ENCODE measurements at regions not wholly inside any gene's neighbourhood (a gene's known extent, or its start where the extent isn't known, plus 50 kb on each side); places are given as distances from the start of the nearest gene placed in this dataset.

GRCh38 chr1:39085174-39085573, 59.0 kb downstream of the NDUFS5 start:
- Mint-ChIP-seq H3K9me3 (no peaks in the 10 kb centered on the region), H3K27ac (no peak overlapping the region), H3K27me3 (ENCODE audit: low read depth) (peaks cover 46% of the 10 kb centered on the region), H3K4me1 (ENCODE audit: low read depth) (no peaks in the 10 kb centered on the region), H3K4me3 (no peak overlapping the region), H3K36me3 (ENCODE audit: low read depth) (no peaks in the 10 kb centered on the region)

GRCh38 chr1:39086386-39086785, 60.2 kb downstream of the NDUFS5 start:
- peaks cover 39% of the 10 kb centered on the region for H3K27me3 Mint-ChIP-seq (ENCODE audit: low read depth)
- H3K4me3 Mint-ChIP-seq: no peak overlapping the region
- no peaks in the 10 kb centered on the region for H3K36me3 Mint-ChIP-seq (ENCODE audit: low read depth)
- no peaks in the 10 kb centered on the region for H3K9me3 Mint-ChIP-seq
- no peaks in the 10 kb centered on the region for H3K4me1 Mint-ChIP-seq (ENCODE audit: low read depth)
- H3K27ac Mint-ChIP-seq: no peak overlapping the region

- peaks cover 39% of the 10 kb centered on the region for H3K27me3 Mint-ChIP-seq (ENCODE audit: low read depth)
- no peaks in the 10 kb centered on the region for H3K4me1 Mint-ChIP-seq (ENCODE audit: low read depth)
- H3K9me3 Mint-ChIP-seq: no peaks in the 10 kb centered on the region
- no peak overlapping the region for H3K27ac Mint-ChIP-seq
- H3K4me3 Mint-ChIP-seq: no peak overlapping the region
- H3K36me3 Mint-ChIP-seq (ENCODE audit: low read depth): no peaks in the 10 kb centered on the region
Measured at GRCh38 chr1:39086865-39087409, 60.8 kb downstream of the NDUFS5 start.

GRCh38 chr1:39087435-39087834, 61.3 kb downstream of the NDUFS5 start:
- no peak overlapping the region for H3K4me3 Mint-ChIP-seq
- H3K36me3 Mint-ChIP-seq (ENCODE audit: low read depth): no peaks in the 10 kb centered on the region
- H3K4me1 Mint-ChIP-seq (ENCODE audit: low read depth): peaks cover 4% of the 10 kb centered on the region
- no peak overlapping the region for H3K27ac Mint-ChIP-seq
- no peaks in the 10 kb centered on the region for H3K9me3 Mint-ChIP-seq
- H3K27me3 Mint-ChIP-seq (ENCODE audit: low read depth): peaks cover 34% of the 10 kb centered on the region

GRCh38 chr1:39088658-39089057, 62.5 kb downstream of the NDUFS5 start:
- Mint-ChIP-seq H3K36me3 (ENCODE audit: low read depth) (no peaks in the 10 kb centered on the region), H3K4me1 (ENCODE audit: low read depth) (peaks cover 5% of the 10 kb centered on the region), H3K27me3 (ENCODE audit: low read depth) (peaks cover 21% of the 10 kb centered on the region), H3K27ac (no peak overlapping the region), H3K4me3 (no peak overlapping the region), H3K9me3 (no peaks in the 10 kb centered on the region)

DNA sequence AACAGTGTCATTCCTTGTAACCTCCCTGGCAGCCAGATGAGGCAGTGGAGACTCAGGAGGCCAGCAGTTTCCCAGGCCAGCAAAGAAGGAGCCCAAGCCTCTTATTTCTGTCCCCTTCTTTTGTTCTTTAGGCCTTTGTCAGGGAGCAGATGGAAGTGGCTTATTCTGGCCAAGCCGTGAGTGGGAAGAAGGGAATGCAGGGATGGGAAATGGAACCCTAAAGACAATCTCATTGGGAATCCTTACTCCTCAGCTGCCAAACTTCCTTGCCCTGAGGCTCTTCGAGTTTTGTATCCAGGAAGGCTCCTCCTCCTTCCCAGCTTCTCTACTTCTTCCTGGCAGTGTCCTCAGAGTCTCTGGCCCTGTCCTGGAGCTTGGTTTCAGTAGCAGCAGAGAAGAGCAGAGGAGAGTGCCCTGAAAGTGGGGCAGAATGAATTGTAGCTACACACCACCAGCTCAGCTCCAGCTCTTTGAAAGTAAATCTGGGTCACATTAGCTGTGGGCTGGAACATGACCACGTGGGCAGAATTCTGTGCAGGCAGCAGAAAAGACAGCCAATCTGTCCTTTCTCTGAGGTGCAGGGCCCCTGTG, 63.9 kb downstream of the NDUFS5 start:
- H3K27me3 Mint-ChIP-seq (ENCODE audit: low read depth): peaks cover 8% of the 10 kb centered on the region
- no peak overlapping the region for H3K4me3 Mint-ChIP-seq
- H3K36me3 Mint-ChIP-seq (ENCODE audit: low read depth): no peaks in the 10 kb centered on the region
- peaks cover 5% of the 10 kb centered on the region for H3K4me1 Mint-ChIP-seq (ENCODE audit: low read depth)
- H3K9me3 Mint-ChIP-seq: no peaks in the 10 kb centered on the region
- H3K27ac Mint-ChIP-seq: no peak overlapping the region

DNA sequence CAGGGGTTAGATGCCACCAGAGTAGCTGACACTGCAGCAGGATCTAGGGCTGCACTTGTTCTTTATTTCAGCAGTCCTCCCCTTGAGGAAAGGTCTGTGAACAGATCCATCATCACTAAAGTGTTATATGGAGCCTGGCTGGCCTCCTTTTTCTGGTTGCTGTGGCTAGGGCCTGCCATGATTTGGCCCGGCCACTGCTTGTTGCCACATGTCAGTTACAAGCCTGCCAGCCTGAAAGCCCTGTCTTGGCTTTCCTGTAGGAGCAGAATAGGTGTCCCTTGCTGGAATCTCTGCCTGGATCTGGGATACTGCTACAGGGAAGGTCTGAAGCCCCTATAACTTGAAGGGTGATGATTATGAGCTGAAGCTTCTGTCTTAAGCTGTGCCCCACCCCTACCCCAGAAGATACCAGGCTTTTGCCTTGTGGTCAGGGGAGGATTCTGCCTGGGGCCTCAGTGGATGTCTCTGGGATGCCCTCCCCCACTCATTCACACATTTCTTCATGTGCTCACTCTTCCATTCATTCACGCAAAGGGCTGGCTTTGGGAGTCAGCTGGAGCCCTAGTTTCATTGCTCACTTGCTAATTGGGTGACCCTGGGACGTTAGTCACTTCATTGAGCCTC, 64.7 kb downstream of the NDUFS5 start:
- peaks cover 3% of the 10 kb centered on the region for H3K27me3 Mint-ChIP-seq (ENCODE audit: low read depth)
- peaks cover 5% of the 10 kb centered on the region for H3K4me1 Mint-ChIP-seq (ENCODE audit: low read depth)
- H3K4me3 Mint-ChIP-seq: no peak overlapping the region
- no peaks in the 10 kb centered on the region for H3K9me3 Mint-ChIP-seq
- H3K36me3 Mint-ChIP-seq (ENCODE audit: low read depth): no peaks in the 10 kb centered on the region
- H3K27ac Mint-ChIP-seq: no peak overlapping the region

DNA sequence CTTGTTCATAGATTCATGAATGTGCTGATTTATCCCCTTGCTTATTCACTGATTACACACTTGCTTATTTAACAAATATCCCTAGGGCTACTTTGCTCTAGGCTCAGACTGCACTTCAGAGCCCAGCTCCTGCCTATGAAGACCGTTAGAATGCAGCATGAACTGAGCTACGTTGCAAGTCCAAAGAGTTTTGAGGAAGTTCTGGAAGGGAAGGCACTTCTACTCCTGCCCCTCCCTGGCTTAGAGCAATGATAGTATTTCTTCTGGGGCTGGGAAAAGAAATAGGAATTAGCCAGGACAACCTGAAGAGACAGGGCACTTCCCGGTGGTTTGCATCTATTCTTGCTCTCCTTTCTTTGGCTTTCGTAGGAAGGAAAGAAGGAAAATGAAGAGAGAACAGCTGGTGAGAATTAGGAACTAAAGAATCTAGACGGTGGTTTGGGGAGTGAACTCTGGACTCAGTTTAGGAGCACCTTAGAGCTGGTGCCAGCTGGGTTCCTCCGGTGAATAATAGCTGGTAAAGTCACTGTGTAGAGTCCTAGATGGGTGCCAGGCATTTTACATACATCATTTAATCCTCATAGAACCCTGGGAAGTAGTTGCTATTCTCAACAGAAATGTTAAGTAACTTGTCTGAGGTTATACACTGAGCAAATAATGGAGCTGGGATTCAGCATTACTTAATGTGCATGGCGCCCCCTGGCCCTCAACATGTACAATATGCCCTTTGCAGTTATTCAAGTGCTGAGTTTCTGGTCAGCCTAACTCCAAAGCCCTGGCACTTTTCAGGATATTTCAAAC, 65.9 kb downstream of the NDUFS5 start:
- Mint-ChIP-seq H3K27me3 (ENCODE audit: low read depth) (peaks cover 4% of the 10 kb centered on the region), H3K4me1 (ENCODE audit: low read depth) (peaks cover 5% of the 10 kb centered on the region), H3K27ac (no peak overlapping the region), H3K9me3 (no peaks in the 10 kb centered on the region), H3K4me3 (no peak overlapping the region), H3K36me3 (ENCODE audit: low read depth) (no peaks in the 10 kb centered on the region)

DNA sequence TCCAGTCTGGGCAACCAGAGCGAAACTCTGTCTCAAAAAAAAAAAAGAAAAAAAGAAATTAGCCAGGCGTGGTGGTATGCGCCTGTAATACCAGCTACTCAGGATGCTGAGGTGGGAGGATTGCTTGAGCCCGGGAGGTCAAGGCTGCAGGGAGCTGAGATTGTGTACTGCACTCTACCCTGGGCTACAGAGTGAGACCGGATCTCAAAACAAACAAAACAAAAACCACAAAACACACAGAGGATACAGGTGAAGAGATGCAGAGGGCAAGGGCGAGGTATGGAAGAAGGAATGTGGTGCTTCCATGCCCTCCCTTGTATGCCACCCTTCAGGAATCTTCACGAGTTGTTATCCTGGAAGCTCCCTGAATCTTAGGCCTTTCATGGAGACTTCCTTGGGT, 68.5 kb downstream of the NDUFS5 start:
- no peaks in the 10 kb centered on the region for H3K36me3 Mint-ChIP-seq (ENCODE audit: low read depth)
- H3K27ac Mint-ChIP-seq: no peak overlapping the region
- H3K4me3 Mint-ChIP-seq: no peak overlapping the region
- peaks cover 4% of the 10 kb centered on the region for H3K27me3 Mint-ChIP-seq (ENCODE audit: low read depth)
- peaks cover 9% of the 10 kb centered on the region for H3K4me1 Mint-ChIP-seq (ENCODE audit: low read depth)
- H3K9me3 Mint-ChIP-seq: no peaks in the 10 kb centered on the region

DNA sequence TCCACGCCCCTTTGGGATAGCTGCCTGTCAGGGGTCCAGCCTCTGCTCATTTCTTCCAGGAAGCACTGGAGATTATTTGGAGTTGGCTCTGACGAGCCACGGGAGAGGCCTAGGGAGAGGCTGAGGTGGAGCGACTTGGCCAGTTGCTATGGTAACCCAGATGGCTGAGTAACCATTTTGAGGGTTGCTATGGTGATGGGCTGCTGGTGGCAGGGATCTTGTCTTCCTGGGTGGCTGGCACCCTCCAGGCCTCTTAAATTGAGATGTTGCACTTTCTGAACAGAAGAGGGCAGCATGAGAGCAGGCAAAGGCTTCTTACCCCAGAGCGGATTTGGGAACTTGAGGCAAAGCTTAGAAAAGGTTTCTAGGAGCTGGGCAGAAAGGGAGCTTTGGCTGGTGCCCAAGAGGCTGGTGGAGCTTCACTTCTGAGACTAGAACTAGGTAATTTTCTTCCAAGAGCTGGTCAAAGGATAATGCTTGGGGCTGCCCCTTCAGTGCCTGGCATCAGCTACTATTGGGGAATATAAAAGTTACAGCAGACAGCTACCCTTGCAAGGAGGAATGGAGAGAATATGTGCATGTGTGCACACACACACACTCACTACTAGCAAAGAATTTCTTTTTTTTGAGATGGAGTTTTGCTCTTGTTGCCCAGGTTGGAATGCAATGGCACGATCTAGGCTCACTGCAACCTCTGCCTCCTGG, 72.5 kb downstream of the NDUFS5 start:
- Mint-ChIP-seq H3K27me3 (ENCODE audit: low read depth) (peaks cover 8% of the 10 kb centered on the region), H3K4me1 (ENCODE audit: low read depth) (peaks cover 19% of the 10 kb centered on the region), H3K4me3 (no peak overlapping the region), H3K36me3 (ENCODE audit: low read depth) (no peaks in the 10 kb centered on the region), H3K9me3 (no peaks in the 10 kb centered on the region), H3K27ac (no peak overlapping the region)

- H3K27me3 Mint-ChIP-seq (ENCODE audit: low read depth): peaks cover 17% of the 10 kb centered on the region
- no peak overlapping the region for H3K27ac Mint-ChIP-seq
- peaks cover 3% of the 10 kb centered on the region for H3K36me3 Mint-ChIP-seq (ENCODE audit: low read depth)
- no peaks in the 10 kb centered on the region for H3K9me3 Mint-ChIP-seq
- H3K4me3 Mint-ChIP-seq: peak overlapping the region; percentile 3
- H3K4me1 Mint-ChIP-seq (ENCODE audit: low read depth): peaks cover 31% of the 10 kb centered on the region
Measured at GRCh38 chr1:39102537-39103327, 76.6 kb downstream of the NDUFS5 start.

GRCh38 chr1:39103328-39104157, 77.4 kb downstream of the NDUFS5 start:
- peaks cover 17% of the 10 kb centered on the region for H3K27me3 Mint-ChIP-seq (ENCODE audit: low read depth)
- no peaks in the 10 kb centered on the region for H3K9me3 Mint-ChIP-seq
- H3K36me3 Mint-ChIP-seq (ENCODE audit: low read depth): peaks cover 3% of the 10 kb centered on the region
- no peak overlapping the region for H3K27ac Mint-ChIP-seq
- H3K4me3 Mint-ChIP-seq: peak overlapping the region; percentile 43
- H3K4me1 Mint-ChIP-seq (ENCODE audit: low read depth): peaks cover 30% of the 10 kb centered on the region

Data from T-helper 1 cell treated with Interleukin-12 subunit alpha and Interleukin-12 subunit beta and Interleukin-4 antibody, amounts not matched to agents 30 μg/mL and 1 μg/mL, for 36 hours (primary cell).